Posterior vena cava (tissue), 2 donors: ENCODE measurements at regions not wholly inside any gene's neighbourhood (a gene's known extent, or its start where the extent isn't known, plus 50 kb on each side); places are given as distances from the start of the nearest gene placed in this dataset.
"Not testable (repeated sequence)": the region's sequence is repeated elsewhere in the genome, so short reads cannot be mapped to it uniquely, and the experiment has no call there.

Experiments
- DNase-seq: peaks from one replicate; pipeline ENCODE4 v3.0.0-alpha.2; 2020; ENCODE audit warnings: low spot score
- intact Hi-C, 2 donors: fragments of 100-400 bp; cut with DNase I; formaldehyde crosslinking; loops; one replicate each; pipeline versions ENCODE4 v1.14.1 to v1.14.2; 2022 to 2023
- donor health status: DM: yes; HTN: yes; CAD: no.
- donor health status: DM: yes; HTN: yes; CAD: no.

DNA sequence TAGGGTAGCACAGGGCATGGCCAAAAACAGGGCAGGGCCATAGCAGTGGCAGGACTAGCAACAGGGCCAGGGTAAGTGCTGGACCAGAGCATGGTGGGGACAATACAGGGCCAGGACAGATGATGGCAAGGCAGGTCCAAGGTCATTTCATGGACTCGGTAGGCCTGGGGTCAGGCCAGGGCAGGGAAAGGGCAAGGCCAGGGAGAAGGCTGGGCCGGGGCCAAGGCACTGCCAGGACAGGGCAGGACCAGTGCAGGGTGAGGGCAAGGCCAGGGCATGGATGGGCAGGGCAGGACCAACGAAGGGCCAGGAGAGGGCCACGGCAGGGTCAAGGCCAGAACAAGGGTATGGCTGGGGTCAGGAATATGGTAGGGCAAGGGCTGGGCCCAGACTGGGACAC lies 407.6 kb downstream of the ZNF33B start:
- intact Hi-C loops, DNase-seq: not testable (repeated sequence)

DNA sequence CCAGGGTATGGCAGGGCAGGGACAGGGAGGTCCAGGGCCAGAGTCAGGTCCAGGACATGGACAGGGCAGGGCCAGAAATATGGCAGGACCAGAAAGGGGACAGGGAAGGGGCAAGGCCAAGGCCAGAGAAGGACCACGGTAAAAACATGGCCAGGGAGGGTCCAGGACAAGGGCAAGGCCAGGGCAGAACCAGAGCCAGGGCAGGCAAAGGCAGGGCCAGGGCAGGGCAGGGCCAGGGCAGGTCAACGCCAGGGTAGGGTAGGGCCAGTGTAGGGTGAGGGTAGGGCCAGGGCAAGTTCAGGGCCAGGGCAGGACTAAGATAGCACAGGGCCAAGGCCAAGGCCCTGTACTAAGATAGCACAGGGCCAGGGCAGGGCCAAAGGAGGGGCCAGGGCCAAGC lies 408.3 kb downstream of the ZNF33B start:
- DNase-seq, intact Hi-C loops: not testable (repeated sequence)

DNA sequence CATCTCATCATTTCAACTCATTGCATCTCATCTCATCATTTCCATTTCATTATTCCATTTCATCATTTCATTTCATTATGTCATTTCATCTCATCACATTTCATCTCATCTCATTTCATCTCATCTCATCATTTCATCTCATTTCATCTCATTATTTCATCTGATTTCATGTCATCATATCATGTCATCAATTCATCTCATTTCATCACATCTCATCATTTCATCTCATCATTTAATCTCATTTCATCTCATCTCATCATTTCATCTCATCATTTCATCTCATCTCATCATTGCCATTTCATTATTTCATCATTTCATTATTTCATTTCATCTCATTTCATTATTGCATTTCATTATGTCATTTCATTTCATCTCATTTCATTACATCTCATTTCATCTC lies 410.5 kb downstream of the ZNF33B start:
- DNase-seq, intact Hi-C loops: not testable (repeated sequence)

DNA sequence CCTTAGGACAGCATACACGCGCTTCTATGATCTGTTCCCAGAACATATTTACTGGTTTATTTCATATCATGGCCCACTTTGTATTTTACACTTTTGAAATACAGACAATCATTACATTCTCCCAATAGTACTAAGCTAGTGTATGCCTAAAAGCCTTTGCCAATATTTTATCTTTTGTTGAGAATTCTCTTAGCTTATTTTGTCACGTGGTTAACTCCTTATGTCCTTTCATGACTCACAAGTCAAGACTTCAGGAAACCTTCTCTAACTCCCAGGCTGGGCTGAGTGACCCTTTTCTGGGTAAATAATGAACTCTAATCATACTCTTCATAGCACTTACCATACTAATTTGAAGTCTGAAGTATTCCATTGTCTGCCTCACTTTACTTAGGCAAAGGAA lies 444.8 kb downstream of the ZNF33B start:
- intact Hi-C loops, DNase-seq: not testable (repeated sequence)

DNA sequence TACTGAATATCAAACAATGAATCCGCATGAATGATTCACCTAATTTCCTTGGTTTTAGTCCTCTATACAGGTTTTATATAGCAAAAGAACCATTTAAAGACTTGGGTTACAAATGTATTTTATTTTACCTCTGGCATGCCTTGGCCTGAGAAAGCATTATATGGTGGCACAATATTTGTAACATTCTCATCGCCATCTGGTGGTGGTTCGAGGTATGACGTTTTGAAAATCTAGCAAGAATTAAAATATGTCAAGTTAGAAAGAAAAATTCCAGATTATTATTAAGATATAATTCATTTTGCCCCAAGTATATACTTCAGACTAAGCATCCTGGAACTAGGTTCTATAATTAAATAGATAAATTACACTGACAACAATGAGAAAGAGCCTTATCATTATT lies 445.9 kb downstream of the ZNF33B start:
- intact Hi-C loops, DNase-seq: not testable (repeated sequence)

DNA sequence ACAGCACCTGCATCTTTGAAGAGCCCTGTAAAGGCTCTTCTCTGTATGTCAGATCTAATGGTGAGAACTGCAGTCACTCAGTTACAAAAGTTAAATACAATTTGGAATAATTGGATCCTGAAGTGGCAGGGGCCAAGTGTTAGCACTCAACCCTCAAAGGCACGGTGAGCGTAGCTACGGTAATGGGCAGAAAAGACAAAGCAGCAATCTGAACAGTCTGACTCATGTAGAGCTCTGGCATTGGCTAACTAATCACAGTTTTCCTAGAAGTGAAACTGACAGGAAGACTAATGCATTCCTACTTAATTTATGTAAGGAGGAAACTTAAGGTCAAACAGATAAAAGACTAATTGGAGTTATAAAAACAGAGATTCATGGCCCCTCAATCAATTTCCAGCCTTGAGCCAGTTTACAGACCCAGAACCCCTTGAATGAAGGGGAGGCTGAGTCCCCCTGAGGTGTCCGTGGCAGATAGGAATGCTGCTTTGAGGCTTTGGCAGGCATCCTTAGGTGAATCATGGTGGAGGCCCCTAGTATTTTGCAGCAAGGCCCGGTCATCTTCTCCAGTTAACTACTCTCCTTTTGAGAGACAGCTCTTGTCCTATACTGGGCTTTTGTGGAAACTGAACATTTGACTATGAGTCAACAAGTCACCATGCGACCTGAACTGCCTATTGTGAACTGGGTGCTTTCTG lies 450.7 kb downstream of the ZNF33B start:
- DNase-seq, intact Hi-C loops: not testable (repeated sequence)

DNA sequence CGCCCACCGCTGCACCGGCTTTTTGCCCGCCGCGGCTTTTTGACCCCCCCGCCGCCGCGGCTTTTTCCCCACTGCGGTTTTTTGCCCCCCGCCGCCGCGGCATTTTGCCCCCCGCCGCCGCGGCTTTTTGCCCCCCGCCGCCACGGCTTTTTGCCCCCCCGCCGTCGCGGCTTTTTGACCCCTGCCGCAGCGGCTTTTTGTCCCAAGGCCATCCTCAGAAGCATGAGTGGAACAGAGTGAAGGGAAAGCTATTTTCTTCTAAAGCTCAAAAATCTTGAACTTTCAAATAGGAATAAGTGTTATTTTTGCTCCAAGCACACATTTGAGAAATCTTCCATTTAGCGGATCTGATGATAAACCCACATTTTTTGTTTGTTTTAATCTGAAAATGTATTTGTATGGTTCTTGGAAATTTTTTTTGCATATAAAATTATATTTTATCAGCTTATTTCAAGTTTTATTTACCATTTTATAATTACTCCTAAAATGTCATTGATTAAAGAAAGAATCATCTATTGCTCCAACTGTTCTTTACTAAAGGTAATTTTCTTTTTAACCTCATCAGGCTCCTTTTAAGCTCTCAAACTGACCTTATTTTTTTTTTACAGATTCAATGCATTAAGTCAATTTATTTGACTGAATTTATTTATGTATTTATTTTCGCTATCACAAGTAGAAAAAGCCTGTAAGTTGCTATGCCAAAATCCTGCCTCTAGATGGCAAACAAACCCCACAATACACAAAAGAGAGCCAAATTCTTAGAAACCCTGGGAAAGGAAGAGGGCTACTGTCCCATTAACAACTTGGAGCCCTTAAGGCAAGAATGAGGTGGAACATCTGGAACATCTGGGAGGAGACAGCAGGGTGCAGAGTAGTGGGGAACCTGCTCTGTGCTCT lies 460.3 kb downstream of the ZNF33B start:
- intact Hi-C loops, DNase-seq: not testable (repeated sequence)

DNA sequence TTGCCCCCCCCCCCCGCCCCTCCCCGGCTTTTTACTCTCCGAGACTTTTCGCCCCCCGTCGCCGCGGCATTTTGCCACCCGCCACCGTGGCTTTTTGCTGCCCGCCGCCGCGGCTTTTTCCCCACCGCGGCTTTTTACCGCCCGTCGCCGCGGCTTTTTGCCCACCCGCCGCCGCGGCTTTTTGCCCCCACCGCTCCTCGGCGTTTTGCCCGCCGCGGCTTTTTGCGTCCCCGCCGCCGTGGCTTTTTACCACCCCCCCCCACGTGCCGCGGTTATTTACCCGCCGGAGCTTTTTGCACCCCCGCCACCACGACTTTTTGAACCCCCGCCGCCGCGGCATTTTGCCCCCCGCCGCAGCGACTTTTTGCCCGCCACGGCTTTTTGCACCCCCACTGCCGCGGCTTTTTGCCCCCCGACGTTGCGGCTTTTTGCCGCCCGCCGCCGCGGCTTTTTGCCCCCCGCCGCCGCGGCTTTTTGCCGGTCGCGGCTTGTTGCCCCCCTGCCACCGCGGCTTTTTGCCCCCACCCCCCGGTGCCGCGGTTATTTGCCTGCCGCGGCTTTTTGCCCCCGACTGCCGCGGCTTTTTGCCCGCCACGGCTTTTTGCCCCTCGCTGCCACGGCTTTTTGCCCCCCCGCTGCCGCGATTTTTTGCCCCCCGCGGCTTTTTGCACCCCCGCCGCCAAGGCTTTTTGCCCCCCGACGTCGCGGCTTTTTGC lies 461.1 kb downstream of the ZNF33B start:
- intact Hi-C loops, result no loop called here
- no peak for DNase-seq

GRCh38 chr10:42150428-42151061 lies 487.8 kb downstream of the ZNF33B start:
- DNase-seq, result no peak
- intact Hi-C loops, result no loop called here

- intact Hi-C loops, result no loop called here
- no peak for DNase-seq
Observed at GRCh38 chr10:42149722-42150427, 488.5 kb downstream of the ZNF33B start.

DNA sequence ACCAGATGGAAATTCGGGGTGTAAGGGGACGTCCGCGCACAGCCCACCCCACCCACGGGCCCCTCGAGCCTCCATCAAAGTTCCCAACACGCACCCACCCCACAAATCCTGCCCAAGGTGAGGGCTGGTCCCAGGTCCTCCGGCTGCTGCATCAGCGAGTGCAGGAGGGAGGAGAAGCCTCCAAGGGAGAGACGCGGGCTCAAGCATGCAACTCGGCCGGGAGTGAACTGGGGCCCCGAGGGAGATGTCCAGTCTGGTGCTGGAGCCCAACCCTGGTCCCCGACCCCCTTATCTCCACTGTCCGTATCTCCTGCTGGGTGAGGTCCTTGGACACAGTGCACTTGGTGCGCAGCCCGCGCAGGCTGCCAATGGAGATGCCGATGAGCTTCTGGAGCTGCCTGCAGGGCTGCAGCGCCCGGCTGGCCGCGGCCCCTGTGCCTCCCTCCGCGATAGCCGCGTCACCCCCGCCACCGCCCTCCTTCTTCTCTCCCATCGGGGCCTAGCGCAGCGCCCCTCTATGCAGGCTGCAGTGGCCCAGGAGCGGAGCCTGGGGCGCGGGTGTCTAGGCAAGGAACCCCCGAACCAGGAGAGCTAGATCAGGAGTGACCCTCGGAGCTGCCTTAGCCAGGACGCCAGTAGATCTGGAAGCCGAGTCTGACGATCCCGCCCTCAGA lies 489.2 kb downstream of the ZNF33B start:
- intact Hi-C loops, result no loop called here
- DNase-seq, result peak; percentile 83

DNA sequence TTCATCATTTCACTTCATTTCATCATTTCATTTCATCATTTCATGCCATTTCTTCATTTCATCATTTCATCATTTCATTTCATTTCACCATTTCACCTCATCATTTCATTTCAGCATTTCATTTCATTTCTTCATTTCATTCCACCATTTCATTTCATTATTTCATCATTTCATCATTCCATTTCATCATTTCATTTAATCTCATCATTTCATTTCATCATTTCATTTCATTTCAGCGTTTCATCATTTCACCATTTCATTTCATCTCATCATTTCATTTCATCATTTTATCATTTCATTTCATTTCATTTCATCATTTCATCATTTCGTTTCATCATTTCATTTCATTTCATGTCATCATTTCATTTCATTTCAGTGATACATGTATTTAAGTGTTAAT lies 492.2 kb downstream of the ZNF33B start:
- DNase-seq, intact Hi-C loops: not testable (repeated sequence)

DNA sequence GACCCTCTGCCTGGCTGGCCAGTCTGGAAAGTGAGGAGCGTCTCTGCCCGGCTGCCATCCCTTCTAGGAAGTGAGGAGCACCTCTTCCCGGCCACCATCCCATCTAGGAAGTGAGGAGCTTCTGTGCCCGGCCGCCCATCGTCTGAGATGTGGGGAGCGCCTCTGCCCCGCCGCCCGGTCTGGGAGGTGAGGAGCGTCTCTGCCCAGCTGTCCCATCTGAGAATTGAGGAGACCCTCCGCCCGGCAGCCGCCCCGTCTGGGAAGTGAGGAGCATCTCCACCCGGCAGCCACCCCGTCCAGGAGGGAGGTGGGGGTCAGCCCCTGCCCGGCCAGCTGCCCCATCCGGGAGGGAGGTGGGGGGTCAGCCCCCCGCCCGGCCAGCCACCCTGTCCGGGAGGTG lies 500.3 kb downstream of the ZNF33B start:
- intact Hi-C loops, result not testable (repeated sequence)

GRCh38 chr10:42113158-42113450 lies 525.3 kb downstream of the ZNF33B start:
- DNase-seq, result peak; percentile 72

More for the DNA sequence above, 500.3 kb downstream of the ZNF33B start:
- peak; percentile 74 for DNase-seq

GRCh38 chr10:42112331-42113157 lies 525.8 kb downstream of the ZNF33B start:
- DNase-seq, result no peak

More at GRCh38 chr10:42113158-42113450, 525.3 kb downstream of the ZNF33B start:
- intact Hi-C loops, result no loop called here

DNA sequence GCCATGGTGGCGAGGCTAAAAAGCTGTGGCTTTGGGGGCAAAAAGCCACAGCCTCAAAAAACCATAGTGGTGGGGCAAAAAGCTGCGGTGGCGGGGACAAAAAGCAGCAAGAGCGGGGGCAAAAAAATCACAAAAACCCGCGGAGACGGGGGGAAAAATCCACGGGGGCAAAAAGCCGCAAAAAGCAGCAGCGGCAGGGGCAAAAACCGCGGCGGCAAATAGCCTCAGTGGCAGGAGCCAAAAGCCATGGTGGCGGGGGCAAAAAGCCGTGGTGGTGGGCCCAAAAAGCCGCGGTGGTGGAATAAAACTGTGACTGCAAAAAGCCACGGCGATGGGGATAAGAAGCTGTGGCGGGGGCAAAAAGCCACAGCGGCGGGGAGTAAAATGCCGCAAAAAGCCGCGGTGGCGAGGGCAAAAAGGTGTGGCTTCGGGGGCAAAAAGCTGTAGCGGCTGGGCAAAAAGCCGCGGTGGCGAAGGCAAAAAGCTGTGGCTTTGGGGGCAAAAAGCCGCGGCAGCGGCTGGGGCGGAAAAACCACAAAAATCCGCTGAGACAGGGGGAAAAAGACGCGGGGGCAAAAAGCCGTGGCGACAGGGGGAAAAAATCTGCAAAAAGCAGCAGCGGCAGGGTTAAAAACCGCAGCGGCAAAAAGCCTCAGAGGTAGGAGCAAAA lies 526.6 kb downstream of the ZNF33B start:
- DNase-seq, result no peak
- intact Hi-C loops, result no loop called here

More at GRCh38 chr10:42112331-42113157, 525.8 kb downstream of the ZNF33B start:
- intact Hi-C loops, result no loop called here

DNA sequence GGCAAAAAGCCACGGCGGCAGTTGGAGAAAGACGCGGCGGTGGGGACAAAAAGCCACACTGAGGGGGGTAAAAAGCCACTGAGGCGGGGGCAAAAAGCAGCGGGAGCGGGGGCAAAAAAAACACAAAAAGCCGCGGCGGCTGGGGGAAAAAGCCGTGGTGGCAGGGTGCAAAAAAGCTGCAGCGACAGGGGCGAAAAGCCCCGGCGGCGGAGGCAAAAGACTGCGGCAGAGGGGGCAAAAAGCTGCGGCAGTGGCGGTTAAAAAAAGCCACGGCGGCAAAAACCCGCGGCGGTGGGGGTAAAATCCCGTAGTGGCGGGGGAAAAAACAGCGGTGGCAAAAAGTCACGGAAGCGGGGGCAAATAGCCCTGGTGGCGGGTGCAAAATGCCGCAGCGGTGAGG lies 527.3 kb downstream of the ZNF33B start:
- no peak for DNase-seq
- intact Hi-C loops, result no loop called here
